ENCODE measurements at regions not wholly inside any gene's neighbourhood (a gene's known extent, or its start where the extent isn't known, plus 50 kb on each side); places are given as distances from the start of the nearest gene placed in this dataset.

DNA sequence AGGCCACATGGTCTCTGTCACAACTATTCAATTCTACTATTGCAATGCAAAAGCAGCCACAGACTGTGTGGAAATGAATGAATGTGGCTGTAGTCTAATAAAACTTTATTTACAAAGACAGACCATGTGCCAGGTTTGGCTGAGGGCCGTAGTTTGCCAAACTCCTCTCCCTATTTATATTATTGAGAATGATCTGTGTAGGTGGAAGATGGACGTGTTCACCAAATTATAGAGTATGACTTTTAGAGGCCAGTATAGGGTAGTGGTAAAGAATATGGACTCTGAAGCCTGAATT, 125.7 kb upstream of the MYLIP start:
- POLR2A ChIA-PET = no interaction called here
- CTCF ChIA-PET = no interaction called here

DNA sequence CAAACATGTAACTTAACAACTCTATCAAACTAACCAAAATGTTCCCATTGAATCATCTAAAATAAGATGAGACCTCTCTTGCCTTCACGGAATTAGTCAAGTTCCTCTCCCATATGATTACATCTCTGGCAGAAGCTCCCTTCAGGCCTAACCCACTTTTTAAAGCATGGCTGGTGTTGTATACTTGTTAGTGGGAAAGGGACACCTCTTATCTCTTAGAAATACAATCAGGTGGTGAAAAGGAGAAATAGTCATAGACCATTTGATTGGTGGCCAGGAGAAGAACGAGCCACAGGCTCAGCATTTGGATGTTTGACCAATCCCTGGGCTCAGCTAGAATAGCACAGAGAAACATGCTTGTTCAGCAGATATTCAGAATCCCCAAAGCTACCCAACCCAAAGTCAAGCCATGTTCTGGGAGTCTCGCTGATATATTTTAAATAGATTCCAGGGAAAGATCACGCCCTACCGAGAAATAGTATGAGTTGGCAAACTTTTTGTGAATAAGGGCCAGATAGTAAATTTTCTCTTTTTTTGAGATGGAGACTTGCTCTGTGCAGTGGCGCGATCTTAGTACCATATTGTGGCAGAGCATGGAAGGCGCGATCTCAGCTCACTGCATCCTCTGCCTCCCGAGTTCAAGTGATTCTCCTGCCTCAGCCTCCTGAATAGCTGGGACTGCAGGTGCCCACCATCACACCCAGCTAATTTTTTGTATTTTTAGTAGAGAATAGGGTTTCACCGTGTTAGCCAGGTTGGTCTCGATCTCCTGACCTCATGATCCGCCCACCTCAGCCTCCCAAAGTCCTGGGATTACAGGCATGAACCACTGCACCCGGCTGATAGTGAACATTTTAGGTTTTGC, 126.3 kb upstream of the MYLIP start:
- no peak for TF ChIP-seq CTBP1 (IDR thresholded peaks at IDR 0.05; ENCODE audit: borderline replicate concordance)
- TF ChIP-seq LEF1 (IDR thresholded peaks at IDR 0.05; ENCODE audit: borderline replicate concordance) = no peak
- TF ChIP-seq PKNOX1 (IDR thresholded peaks at IDR 0.05) = no peak
- no peak for TF ChIP-seq BHLHE40 (IDR thresholded peaks at IDR 0.05; ENCODE audit: borderline replicate concordance)
- TF ChIP-seq FOXA1 (IDR thresholded peaks at IDR 0.05) = no peak
- TF ChIP-seq NFRKB (IDR thresholded peaks at IDR 0.05) = no peak
- CTCF ChIA-PET = no interaction called here
- POLR2A ChIA-PET = no interaction called here
- no peak for DNase-seq (ENCODE audit: extremely low spot score)

More for the DNA sequence above, 125.7 kb upstream of the MYLIP start:
- DNase-seq (ENCODE audit: extremely low spot score) = no peak
- TF ChIP-seq BHLHE40 (IDR thresholded peaks at IDR 0.05; ENCODE audit: borderline replicate concordance) (no peak), FOXA1 (IDR thresholded peaks at IDR 0.05) (no peak), FOXM1 (IDR thresholded peaks at IDR 0.05; ENCODE audit: borderline replicate concordance) (no peak), TARDBP (IDR thresholded peaks at IDR 0.05) (no peak), L3MBTL2 (conservative IDR thresholded peaks at IDR 0.05) (no peak)

GRCh38 chr6:16001158-16001557, 127.7 kb upstream of the MYLIP start:
- DNase-seq (ENCODE audit: extremely low spot score) = no peak
- TF ChIP-seq BHLHE40 (IDR thresholded peaks at IDR 0.05; ENCODE audit: borderline replicate concordance) = no peak
- TF ChIP-seq ELF4 (IDR thresholded peaks at IDR 0.05) = no peak
- no peak for TF ChIP-seq ZNF384 (IDR thresholded peaks at IDR 0.05)
- no peak for TF ChIP-seq PKNOX1 (IDR thresholded peaks at IDR 0.05)
- no peak for TF ChIP-seq CTBP1 (IDR thresholded peaks at IDR 0.05; ENCODE audit: borderline replicate concordance)
- TF ChIP-seq FOXA1 (IDR thresholded peaks at IDR 0.05) = no peak
- no peak for TF ChIP-seq HDGF (IDR thresholded peaks at IDR 0.05; ENCODE audit: borderline replicate concordance)
- TF ChIP-seq TARDBP (IDR thresholded peaks at IDR 0.05) = no peak
- TF ChIP-seq FOXK2 (IDR thresholded peaks at IDR 0.05) = no peak
- TF ChIP-seq FOXM1 (IDR thresholded peaks at IDR 0.05; ENCODE audit: borderline replicate concordance) = no peak
- no peak for TF ChIP-seq SP1 (IDR thresholded peaks at IDR 0.05)
- ChIA-PET POLR2A (no interaction called here), CTCF (no interaction called here)

DNA sequence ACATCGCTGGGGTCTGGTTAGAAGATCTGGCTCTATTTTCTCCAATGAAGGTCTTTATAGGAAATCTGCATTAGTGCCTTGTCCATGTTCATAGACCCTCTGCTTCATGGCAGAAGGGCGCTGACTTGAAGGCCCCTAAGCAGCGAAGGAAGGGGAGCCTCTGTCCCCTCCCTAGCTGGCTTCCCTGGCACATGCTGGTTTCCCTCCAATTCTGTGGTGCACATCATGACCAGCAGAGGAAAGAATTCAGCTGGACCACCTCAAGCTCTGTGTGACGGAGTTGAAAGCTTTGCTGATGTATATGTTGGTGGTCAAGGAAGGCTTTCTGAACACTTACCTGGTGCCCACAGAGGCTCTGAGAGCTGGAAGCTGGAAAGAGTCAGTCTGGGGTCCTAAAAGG, 129.7 kb upstream of the MYLIP start:
- no peak for TF ChIP-seq NFRKB (IDR thresholded peaks at IDR 0.05)
- no peak for TF ChIP-seq ARNT (IDR thresholded peaks at IDR 0.05)
- no peak for TF ChIP-seq SP1 (IDR thresholded peaks at IDR 0.05)
- no peak for TF ChIP-seq L3MBTL2 (conservative IDR thresholded peaks at IDR 0.05)
- TF ChIP-seq FOXA1 (IDR thresholded peaks at IDR 0.05) = no peak
- no peak for TF ChIP-seq ELF4 (IDR thresholded peaks at IDR 0.05)
- no peak for TF ChIP-seq FOXM1 (IDR thresholded peaks at IDR 0.05; ENCODE audit: borderline replicate concordance)
- TF ChIP-seq TARDBP (IDR thresholded peaks at IDR 0.05) = no peak
- no peak for DNase-seq (ENCODE audit: extremely low spot score)
- ChIA-PET CTCF (no interaction called here), POLR2A (no interaction called here)

- ChIA-PET POLR2A (no interaction called here), CTCF (no interaction called here)
- DNase-seq (ENCODE audit: extremely low spot score) = no peak
- TF ChIP-seq TARDBP (IDR thresholded peaks at IDR 0.05) (no peak), SP1 (IDR thresholded peaks at IDR 0.05) (no peak), LEF1 (IDR thresholded peaks at IDR 0.05; ENCODE audit: borderline replicate concordance) (no peak), HDGF (IDR thresholded peaks at IDR 0.05; ENCODE audit: borderline replicate concordance) (no peak), PKNOX1 (IDR thresholded peaks at IDR 0.05) (no peak), CTBP1 (IDR thresholded peaks at IDR 0.05; ENCODE audit: borderline replicate concordance) (no peak), L3MBTL2 (conservative IDR thresholded peaks at IDR 0.05) (no peak), ELF4 (IDR thresholded peaks at IDR 0.05) (no peak)
These were observed 131.1 kb upstream of the MYLIP start for GRCh38 chr6:15997586-15998388.

GRCh38 chr6:15996030-15996429, 132.9 kb upstream of the MYLIP start:
- CTCF ChIA-PET = interaction anchor here (0.7 kb wide), 1 partner anchor 636 kb away, joined by 3 read pairs; no protein-coding TSS in a partner anchor

More at GRCh38 chr6:15996030-15996429, 132.9 kb upstream of the MYLIP start:
- TF ChIP-seq ELF4 (IDR thresholded peaks at IDR 0.05) (no peak), FOXK2 (IDR thresholded peaks at IDR 0.05) (no peak), FOXA1 (IDR thresholded peaks at IDR 0.05) (no peak), L3MBTL2 (conservative IDR thresholded peaks at IDR 0.05) (no peak), FOXM1 (IDR thresholded peaks at IDR 0.05; ENCODE audit: borderline replicate concordance) (no peak), NFRKB (IDR thresholded peaks at IDR 0.05) (no peak), HDGF (IDR thresholded peaks at IDR 0.05; ENCODE audit: borderline replicate concordance) (no peak), TARDBP (IDR thresholded peaks at IDR 0.05) (no peak), CTBP1 (IDR thresholded peaks at IDR 0.05; ENCODE audit: borderline replicate concordance) (no peak), SUZ12 (IDR thresholded peaks at IDR 0.05) (no peak), SP1 (IDR thresholded peaks at IDR 0.05) (no peak), ZNF384 (IDR thresholded peaks at IDR 0.05) (no peak), PKNOX1 (IDR thresholded peaks at IDR 0.05) (no peak), ARNT (IDR thresholded peaks at IDR 0.05) (no peak), LEF1 (IDR thresholded peaks at IDR 0.05; ENCODE audit: borderline replicate concordance) (no peak)
- POLR2A ChIA-PET = interaction anchor here (0.7 kb wide), 1 partner anchor 12 kb away, joined by 4 read pairs; no protein-coding TSS in a partner anchor
- DNase-seq (ENCODE audit: extremely low spot score) = no peak

All from HEK293T (cell line).